NCI-H2029 (cell line): ENCODE measurements at regions not wholly inside any gene's neighbourhood (a gene's known extent, or its start where the extent isn't known, plus 50 kb on each side); places are given as distances from the start of the nearest gene placed in this dataset.

ENCODE experiments used
- DNase-seq: peaks from one replicate; lab custom pipeline; 2025; lab: John Stamatoyannopoulos, UW

DNA sequence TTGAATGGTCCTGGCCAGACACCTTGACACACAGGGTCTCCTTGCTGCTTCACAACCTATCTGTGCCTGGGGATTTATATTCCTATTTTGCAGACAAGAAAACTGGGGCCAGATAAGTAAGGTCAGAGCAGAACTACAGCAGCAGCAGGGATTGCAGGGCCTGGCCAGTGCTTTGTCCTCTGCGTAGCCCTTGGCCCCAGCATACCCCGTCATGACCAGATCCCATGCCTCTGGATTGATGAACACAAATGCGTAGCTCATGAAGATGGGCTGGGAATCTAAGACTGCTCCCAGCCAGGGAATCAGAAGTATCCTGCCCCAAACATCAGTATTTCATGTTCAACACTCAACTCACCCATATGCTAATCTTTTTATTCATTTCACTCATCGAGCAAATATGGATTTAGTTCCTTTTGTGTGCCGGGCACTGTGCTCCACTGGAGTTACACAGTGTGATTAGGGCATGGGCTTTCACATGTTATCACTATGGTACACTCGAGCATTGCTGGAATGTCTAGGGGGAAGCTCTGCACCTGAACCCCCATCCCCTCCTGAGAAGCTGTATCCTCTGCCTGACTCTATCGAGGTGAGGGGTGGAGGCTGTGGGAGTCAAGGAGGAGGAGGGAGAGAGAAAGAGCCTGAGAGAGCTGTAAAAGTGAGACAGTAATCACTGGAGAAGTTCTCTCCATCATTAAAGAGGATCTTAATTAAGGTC lies 143.3 kb downstream of the CYP26B1 start:
- DNase-seq = no peak

DNA sequence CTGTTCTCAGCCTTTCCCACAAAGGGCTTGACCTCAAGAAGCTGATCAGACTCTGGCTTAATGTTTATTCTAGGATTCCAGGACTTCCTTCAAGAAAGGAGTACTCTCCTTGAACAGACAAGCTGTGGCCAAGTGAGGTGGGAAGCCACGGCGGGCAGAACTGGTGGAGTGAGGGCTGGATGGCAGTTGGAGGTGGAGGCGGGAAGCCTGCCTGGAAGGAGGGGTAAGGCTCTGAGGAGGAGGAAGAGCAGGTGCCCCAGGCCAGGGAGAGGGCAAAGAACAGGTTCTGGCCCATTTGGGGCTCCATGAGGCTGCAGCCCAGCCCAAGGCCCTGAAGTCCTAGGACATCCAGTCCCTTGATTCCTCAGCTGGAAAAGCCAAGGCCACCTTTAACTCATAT lies 143.9 kb downstream of the CYP26B1 start:
- no peak for DNase-seq

DNA sequence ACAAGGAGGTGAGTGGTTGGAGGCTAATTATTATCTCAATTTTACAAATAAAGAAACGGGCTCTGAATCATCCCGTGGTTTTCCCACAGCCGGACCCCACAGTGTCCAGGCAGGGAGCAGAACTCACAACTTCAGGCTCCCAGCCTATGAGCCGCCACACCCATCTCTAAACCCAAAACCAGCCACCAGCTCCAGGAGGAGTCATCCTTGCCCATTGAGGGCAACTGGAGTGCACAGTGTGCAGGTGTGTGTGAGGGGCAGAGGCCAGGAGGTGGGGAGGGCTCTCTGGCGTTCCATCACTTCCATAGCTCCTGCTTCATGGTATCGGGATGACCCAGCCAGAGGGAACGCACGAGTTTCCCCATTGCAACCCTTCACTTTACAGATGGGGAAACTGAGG lies 144.5 kb downstream of the CYP26B1 start:
- DNase-seq = no peak

DNA sequence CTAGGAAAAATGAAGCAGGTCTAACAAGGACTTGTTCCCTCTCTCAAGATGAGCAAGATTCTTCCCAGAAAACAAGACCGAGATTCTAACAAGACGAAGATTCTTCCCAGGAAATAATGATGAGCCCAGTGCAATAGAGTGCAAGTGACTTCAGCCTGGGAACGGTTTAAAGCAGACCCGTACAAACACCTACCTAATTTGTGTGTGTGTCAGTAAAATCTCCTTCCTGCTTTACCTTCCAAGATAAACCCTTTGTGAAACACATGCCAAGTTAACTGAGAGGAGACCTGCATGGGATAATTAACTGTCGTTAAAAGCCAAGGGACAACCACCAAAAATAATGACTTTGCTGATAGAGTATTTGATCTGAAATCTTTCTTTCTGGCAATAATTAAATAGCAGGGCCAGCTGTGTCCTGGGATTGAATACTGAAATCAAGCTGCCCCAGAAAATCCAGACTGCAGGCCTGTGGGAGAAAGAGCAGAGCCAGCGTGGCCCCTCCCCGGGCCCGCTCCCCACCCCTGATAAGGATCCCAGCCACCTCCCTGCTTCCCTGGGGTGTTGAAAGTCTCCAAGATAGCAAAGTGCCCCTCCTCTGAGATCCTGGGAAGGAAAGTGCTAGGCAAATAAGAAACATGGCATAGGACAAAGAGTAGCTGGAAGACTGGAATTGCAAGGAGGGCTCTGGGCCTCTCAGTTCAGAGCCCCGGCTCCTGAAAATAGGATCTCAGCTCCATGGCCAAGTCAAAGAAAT lies 145.5 kb downstream of the CYP26B1 start:
- DNase-seq = no peak

DNA sequence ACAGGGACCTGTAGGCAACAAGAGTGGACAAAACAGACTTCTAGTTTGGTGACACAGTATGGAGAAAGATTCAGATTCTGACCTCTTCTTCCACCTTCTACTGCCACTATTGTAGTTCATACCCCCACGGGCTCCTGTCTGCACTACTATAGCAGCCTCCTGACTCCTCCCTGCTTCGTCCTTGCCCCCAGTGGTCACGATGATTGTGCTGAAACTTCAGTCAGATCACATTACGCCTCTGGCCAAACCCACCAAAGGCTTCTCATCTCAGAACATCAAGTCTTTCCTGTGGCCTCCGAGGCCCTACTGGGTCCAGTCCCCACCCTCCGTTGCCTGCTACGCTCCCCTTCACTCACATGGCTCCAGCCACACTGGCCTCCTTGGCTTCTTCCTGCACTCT lies 147.6 kb downstream of the CYP26B1 start:
- DNase-seq = no peak

DNA sequence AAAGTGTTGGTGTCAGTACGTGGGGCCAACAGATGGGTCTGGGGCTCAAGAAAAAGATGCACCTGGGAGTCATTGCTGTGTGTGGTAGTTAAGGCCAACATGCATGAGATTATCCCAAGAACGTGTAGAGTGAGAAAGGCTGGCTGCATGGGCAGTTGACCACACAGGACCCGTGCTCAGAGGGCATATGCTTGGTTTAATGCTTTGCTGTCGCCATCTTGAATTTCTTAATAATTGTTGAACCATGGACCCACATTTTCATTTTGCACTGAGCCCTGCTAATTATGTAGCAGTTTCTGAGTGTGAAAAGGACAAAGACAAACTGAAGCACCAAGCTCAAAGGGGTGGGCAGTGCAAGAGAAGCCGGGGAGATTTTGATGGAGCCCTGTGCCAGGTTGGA lies 148.1 kb downstream of the CYP26B1 start:
- DNase-seq = no peak

DNA sequence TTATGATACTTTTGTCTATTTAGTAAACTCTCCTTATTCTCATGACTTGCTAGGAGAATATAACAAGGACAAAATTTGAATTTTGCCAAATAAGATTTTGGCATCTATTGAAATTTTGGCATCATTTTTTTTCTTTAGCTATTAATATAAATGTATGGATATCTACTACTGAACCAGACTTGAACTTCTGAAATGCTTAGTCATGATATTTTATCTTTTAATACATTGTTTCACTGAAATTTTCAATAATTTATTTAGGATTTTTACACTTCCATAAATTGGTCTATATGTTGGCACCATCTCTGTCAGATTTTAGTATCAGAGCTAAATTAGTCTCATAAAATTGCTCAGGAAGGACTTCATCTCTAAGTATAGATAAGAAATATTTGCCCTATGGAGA lies 149.8 kb downstream of the CYP26B1 start:
- DNase-seq = no peak

DNA sequence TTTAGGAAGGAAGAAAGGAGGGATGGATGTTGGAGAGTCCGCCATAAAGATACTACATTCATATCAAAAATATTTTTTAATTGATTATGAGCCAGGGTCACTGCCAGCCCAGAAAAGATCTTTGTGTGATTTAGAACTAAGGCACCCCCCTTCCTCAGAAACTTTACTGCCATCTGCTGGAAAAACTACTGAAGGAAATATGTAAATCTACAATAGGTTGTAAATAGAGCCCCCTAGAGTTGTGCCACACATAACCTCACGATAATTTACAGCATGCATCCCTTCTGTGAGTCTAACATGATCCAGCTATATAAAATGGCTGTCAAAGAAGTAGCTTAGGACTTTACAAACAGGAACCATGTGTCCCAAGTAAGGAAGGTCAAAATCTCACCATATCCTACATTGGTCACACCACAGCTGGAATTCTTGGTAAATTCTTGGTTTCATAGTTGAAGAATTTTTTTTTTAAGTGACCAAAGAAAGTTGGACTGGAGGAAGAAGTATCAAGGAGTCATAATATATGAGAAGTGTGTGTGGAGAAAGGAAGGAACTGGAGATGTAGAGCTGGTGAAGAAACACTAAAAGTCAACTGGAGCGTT lies 152.5 kb downstream of the CYP26B1 start:
- DNase-seq = no peak

DNA sequence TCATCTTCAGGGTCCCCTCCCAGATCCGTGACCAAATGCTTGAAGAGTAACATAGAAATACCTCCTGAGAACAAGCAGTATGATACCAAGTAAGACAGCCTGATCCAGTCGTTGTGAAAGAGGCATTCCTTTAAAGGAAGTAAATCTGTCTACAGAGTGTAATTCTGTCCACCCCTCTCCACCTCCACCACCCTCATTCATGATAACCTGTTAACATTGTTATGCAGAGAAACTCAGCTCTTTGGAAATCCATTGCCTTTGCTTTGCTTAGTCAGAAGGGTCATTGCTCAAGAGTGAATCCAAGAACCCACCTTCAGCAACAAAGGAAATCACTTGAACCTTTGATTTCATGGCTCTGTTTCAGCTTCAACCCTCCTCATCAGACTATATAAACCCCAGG lies 155.6 kb downstream of the CYP26B1 start:
- no peak for DNase-seq

DNA sequence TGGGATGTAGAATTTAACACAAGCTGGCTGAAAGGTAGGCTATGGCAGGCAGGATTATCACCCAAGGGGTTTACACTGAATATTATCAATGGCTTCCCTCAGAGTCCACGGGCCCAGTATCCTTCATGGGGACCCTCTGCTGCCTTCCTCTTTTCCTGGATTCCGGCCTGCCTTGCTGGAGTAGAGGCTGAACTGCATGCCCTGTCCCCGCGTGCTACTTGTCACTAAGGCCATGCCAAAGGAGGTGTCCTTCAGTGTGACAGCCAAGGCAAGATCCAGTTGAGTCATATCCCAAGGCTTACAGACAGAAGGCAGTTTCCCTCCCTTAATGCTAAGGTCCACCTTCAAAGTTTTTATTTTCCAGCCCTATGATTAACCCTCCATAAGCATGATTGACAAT lies 156.3 kb downstream of the CYP26B1 start:
- no peak for DNase-seq

DNA sequence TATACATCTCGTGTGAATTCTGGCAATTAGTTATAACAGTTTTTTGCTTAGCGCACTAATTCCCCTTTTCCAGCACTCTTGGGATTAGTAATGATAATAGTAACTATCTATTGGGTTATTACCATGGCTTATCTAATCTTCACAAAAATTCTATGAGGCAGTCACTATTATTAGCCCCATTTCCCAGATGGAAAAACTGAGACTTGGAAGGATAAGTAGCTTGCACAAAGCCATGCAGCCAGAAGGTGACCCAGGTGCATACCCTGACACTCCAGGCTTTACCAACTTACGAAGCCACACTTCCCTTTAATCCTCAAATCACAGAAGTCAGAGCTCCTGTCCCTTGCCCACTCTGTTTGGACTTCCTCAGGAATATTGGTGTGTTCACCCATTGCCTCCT lies 156.8 kb downstream of the CYP26B1 start:
- no peak for DNase-seq

DNA sequence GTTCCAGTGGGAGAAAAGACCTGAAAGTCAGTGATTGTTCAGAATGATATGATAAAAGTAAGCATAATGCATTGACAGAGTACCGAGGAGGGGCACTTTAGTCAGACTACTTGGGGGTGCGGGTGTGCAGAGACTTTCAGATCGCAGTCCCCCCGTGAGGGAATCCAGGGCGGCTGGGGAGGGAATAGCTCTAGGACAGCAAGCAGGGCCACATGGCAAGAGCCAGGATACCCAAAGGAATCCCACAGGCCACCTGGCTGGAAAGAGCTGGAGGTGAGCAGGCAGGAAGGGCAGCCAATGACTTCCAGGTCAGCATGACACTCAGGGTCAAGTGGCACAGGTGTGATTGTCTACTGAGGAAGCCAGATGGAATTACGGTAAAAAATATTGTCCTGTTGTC lies 157.5 kb downstream of the CYP26B1 start:
- no peak for DNase-seq

DNA sequence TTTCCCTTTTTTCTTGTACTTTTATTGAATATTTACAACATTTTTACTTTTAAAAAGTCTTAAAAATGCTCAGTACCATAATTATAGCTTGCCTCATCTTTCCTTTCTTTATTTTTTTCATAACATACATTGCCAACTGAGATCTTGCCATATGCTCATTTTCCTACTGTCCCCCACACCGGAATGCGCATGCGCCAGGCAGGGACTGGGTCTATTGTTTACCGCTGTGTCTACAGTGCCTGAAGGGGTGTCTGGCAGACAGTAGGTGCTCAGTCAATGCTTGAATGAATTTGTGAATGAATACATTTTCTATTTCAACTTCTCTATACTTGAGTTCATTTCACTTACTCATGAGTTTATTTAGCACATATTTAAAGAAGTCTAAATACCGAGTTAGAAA lies 158.0 kb downstream of the CYP26B1 start:
- DNase-seq = no peak

DNA sequence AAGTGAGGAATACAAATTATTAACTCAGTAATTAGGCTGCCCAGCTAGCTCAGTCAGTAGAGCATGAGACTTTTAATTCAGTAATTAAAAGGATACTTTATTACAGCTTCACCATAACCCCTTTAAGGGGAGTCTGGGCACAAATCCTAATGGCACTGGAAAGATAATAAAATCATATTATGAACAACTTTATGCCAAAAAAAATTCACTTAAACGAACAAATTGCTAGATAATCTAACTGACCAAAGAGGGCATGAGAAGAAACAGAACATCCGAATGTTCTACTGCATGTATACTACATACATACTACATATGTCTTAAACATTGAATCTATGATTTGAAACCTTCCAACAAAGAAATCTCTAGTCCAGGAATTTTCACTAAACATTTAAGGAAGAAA lies 159.5 kb downstream of the CYP26B1 start:
- no peak for DNase-seq

DNA sequence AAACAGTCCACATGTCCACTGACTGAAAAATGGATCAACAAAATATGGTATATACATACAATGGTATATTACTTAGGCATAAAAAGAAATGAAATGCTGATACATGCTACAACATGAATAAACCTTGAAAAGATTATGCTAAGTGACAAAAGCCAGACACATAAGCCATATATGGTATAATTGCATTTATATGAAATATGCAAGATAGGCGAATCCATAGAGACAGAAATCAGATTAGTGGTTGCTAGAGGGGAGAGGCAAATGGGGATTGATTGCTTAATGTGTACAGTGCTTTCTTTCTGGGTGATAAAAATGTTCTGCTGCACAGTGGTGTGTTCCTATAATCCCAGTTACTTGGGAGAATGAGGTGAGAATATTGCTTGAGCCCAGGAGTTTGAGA lies 171.0 kb downstream of the CYP26B1 start:
- DNase-seq = no peak

DNA sequence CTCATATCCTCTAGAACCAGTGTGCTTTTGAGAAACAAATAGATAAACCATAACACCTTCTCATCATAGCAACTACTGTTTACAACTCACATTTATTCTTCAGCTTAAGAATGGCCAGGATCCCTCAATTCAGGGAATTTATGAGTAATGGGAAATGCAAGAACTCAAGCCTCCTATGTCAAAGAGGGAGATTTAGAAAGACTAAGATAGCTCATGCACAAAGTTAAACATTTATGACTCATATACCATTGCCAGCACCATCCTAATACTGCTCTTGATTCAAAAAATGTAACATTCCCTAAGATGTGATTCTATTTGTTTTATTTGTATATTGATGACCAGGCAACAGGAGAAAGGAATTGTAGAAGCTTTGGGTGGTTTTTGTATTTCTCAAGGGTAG lies 172.8 kb downstream of the CYP26B1 start:
- no peak for DNase-seq

DNA sequence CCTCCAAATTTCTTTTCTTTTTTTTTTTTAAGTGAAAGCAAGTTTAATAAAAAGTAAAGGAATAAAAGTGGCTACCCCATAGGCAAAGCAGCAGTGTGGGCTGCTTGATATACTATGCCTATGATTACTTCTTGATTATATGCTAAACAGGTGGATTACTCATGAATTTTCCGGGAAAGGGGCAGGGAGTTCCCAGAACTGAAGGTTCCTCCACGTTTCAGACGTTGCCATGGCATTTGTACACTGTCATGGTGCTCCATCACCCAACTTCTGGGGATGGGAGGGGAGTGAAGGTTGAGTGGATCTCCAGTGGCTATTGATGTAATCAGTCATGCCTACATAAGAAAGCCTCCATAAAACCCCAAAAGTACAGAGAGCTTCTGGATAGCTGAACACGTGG lies 176.2 kb downstream of the CYP26B1 start:
- DNase-seq = no peak

DNA sequence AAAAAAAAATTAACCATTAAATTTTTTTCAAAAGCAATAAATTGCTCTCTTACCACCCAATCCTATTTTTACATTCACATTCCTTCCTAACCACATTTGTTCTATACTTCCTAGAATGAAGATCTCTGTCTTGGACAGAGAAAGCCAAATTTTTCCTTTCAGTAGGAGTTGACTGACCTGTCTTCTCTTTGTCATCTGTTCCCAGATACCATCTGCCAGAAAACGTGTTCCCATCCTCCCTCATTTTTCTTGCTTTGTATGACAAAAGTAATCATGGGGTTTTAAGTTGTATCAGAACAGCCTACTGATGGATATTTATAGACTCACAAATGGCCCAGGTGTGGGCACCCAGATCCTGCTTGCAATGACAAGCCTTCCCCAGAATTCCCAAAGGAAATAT lies 182.1 kb downstream of the CYP26B1 start:
- DNase-seq = no peak

DNA sequence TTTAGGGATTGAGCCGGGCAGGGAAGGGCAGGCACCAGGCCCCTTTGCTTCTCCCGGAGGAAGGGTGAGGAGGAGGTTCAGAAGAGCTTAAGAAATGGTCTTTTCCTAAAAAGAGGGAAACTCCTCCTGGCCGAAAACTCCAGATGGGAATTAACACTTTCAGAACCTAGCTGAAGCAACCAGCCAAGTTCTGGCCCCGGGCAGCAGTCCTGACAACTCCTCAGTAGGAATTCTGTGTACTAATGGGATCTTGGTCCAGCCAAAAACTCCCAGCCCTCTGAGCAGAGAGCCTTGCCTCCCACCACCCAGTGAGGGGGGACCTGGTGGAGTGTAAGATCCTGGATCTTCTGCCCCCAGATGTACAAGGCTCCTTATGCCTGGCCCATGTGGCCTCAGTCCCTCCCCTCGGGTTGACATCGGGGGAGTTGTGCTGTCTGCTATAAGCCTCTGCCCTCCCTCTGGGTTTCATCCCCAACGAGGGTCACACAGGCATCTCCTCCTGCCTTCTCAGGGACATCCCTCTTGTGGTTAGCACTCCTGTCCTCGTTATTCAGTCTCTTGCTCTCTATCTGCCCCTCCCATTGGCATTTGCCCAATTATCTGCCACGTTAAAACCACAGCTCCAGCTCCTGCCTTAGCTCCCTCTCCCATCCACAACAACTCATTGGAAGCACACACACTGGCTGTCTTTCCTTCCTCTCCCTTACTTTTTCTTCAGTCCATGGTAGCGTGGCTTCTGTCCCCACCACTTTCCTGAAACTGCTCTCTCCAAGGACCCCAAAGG lies 184.6 kb downstream of the CYP26B1 start:
- no peak for DNase-seq

DNA sequence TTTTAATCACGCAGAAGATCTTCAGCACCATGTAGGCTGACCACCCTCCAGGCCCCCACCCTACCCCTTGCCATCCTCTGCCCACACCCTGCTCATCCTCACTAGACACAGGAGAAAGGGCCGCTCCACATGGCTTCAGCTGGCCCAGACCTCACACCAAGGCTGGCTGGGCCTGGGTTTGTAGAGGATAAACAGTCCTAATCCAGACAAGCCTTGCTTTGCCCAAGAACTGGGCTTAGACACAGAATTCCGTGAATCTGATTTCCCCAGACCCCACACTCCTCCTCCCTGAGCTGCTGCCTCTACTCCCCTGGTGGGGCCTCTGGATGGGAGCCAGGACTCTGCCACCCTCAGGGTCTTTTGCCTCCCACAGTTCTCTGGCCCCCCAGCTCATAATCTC lies 185.3 kb downstream of the CYP26B1 start:
- no peak for DNase-seq

DNA sequence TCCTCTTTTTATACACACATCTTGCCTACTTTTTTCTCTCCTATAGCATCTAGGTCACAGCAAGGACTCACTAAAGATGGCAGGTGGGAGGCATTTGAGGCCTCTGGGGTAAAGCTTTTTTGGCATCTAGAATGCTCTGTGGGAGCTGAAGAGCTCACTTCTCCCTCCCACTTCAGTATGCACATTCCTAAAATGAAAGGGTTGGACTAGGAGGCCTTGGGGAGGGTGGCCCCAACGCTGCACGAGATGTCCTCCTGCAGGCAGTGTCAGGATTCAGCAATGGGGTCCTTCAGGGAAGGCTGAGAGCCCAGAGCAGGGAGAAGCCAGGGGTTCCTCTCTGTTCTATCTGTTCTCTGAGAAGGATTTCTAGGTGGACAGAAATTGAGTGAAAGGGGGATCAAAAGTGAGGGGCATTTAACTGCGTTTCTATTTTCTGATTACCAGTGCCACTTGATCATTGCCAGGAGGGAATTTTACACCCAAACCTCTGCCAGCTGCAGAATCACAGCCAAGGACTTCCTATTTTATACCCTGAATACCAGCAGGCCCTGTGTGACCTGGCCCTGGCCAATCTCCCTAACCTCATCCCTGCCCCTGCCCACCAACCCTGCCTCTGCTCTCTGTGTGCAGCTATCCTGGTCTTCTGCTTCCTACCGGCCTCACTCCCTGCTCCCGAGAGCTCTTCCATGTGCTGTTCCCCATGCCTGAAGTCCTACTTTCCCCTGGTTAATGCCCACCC lies 186.2 kb downstream of the CYP26B1 start:
- DNase-seq = no peak

DNA sequence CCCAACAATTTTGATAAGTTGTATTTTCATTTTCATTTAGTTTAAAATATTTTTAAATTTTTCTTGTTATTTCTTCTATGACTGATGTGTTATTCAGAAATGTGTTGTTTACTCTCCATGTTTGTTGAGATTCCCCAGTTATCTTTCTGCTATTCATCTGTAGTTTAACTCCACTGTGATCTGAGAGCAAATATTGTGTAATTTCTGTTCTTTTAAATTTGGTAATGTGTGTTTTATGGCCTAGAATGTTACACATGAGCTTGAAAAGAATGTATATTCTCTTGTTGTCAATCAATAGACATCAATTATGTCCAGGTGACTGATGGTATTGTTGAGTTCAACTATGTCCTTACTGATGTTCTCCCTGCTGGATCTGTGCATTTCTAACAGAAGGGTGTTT lies 188.2 kb downstream of the CYP26B1 start:
- no peak for DNase-seq
